GM23338 (cell line): ENCODE measurements at regions not wholly inside any gene's neighbourhood (a gene's known extent, or its start where the extent isn't known, plus 50 kb on each side); places are given as distances from the start of the nearest gene placed in this dataset.
A peak's percentile ranks its signal among the peaks of the same experiment; 100 is the strongest.

Source experiments
- ATAC-seq: fragments of 200-7000 bp; cut with Tn5 transposase; 3 replicates; pipeline ENCODE4 v1.9.1; 2020
- DNase-seq: peaks from one replicate; pipeline ENCODE4 v3.0.0-alpha.2; 2015; ENCODE audit warnings: low spot score
- H2AFZ ChIP-seq: fragments of 200-600 bp; sonication (generic); 2 replicates; pipeline ENCODE4 v1.8.0; 2016; ENCODE audit warnings: antibody characterized with exemption, mild to moderate bottlenecking, moderate library complexity
- H3F3A ChIP-seq: fragments of 200-600 bp; sonication (generic); replicated peaks from 2 replicates; pipeline ENCODE4 v1.8.0; 2017; ENCODE audit warnings: antibody characterized with exemption, mixed run types, low read depth
- H3K27ac ChIP-seq: fragments of 200-600 bp; sonication (generic); 2 replicates; pipeline ENCODE4 v1.6.1; 2016; ENCODE audit warnings: low read depth
- H3K27me3 ChIP-seq: fragments of 200-600 bp; sonication (generic); 2 replicates; pipeline ENCODE4 v1.8.0; 2016; ENCODE audit warnings: mild to moderate bottlenecking, mixed run types, moderate library complexity; ENCODE audit not compliant: insufficient read depth
- H3K36me3 ChIP-seq: fragments of 200-600 bp; sonication (generic); 2 replicates; pipeline ENCODE4 v1.8.0; 2016; ENCODE audit warnings: mild to moderate bottlenecking; ENCODE audit not compliant: insufficient read depth
- H3K4me1 ChIP-seq: fragments of 200-600 bp; sonication (generic); 2 replicates; pipeline ENCODE4 v1.8.0; 2016; ENCODE audit warnings: mild to moderate bottlenecking, moderate library complexity; ENCODE audit not compliant: insufficient read depth
- H3K4me2 ChIP-seq: fragments of 200-600 bp; sonication (generic); 2 replicates; pipeline ENCODE4 v1.7.1; 2017; ENCODE audit warnings: mixed run types
- H3K4me3 ChIP-seq: fragments of 200-600 bp; sonication (generic); 2 replicates; pipeline ENCODE4 v1.6.1; 2016; ENCODE audit warnings: mixed run types
- H3K79me2 ChIP-seq: fragments of 200-600 bp; sonication (generic); replicated peaks from 2 replicates; pipeline ENCODE4 v1.8.0; 2017; ENCODE audit warnings: mild to moderate bottlenecking; ENCODE audit not compliant: insufficient read depth
- H3K9me2 ChIP-seq: fragments of 200-600 bp; sonication (generic); 2 replicates; pipeline ENCODE4 v1.8.0; 2017; ENCODE audit not compliant: insufficient read depth
- H4K20me1 ChIP-seq: fragments of 200-600 bp; sonication (generic); replicated peaks from 2 replicates; pipeline ENCODE4 v1.8.0; 2017; ENCODE audit warnings: mild to moderate bottlenecking; ENCODE audit not compliant: insufficient read depth
- H3K27ac Mint-ChIP-seq: 2 replicates; pipeline ENCODE4 v1.8.0; 2020; ENCODE audit warnings: inconsistent platforms, mild to moderate bottlenecking, moderate library complexity, mixed read lengths
- H3K27me3 Mint-ChIP-seq: 3 replicates; pipeline ENCODE4 v1.8.0; 2022; ENCODE audit warnings: low read depth, mild to moderate bottlenecking, moderate library complexity, mixed read lengths, inconsistent platforms; ENCODE audit not compliant: insufficient read depth, poor library complexity
- H3K36me3 Mint-ChIP-seq: 3 replicates; pipeline ENCODE4 v1.8.0; 2021; ENCODE audit warnings: low read depth, mild to moderate bottlenecking, inconsistent platforms, moderate library complexity, mixed read lengths
- H3K4me1 Mint-ChIP-seq: 3 replicates; pipeline ENCODE4 v1.8.0; 2020; ENCODE audit warnings: mild to moderate bottlenecking, inconsistent platforms, mixed read lengths
- H3K4me3 Mint-ChIP-seq: 3 replicates; pipeline ENCODE4 v1.8.0; 2021; ENCODE audit warnings: moderate library complexity, mild to moderate bottlenecking, inconsistent platforms, mixed read lengths
- H3K9me3 Mint-ChIP-seq: 3 replicates; pipeline ENCODE4 v1.8.0; 2020; ENCODE audit warnings: moderate library complexity, mild to moderate bottlenecking, inconsistent platforms, mixed read lengths
- CREB1 ChIP-seq: fragments of 250-450 bp; sonication (Bioruptor Pico); IDR thresholded peaks from 2 replicates; pipeline ENCODE4 v1.5.0; 2020; ENCODE audit warnings: low read depth, mild to moderate bottlenecking, moderate library complexity
- CTCF ChIP-seq, 2 experiments: fragments of 200-600 bp in 1 of 2; sonication (generic) in 1 of 2; conservative IDR thresholded peaks; 2 replicates each; pipeline versions ENCODE4 v1.5.1 to v1.6.1; 2016 to 2017; ENCODE audit warnings: antibody characterized with exemption in 2 of 2, low read depth in 2 of 2, mild to moderate bottlenecking in 2 of 2, moderate library complexity in 1 of 2
- ETS1 ChIP-seq: IDR thresholded peaks from 2 replicates; pipeline ENCODE4 v1.6.1; 2016; ENCODE audit warnings: antibody characterized with exemption
- EZH2phosphoT487 ChIP-seq: fragments of 200-600 bp; sonication (generic); IDR thresholded peaks from one replicate; pipeline ENCODE4 v1.8.1; 2018; ENCODE audit warnings: antibody characterized with exemption; ENCODE audit not compliant: unreplicated experiment
- JUNB ChIP-seq: IDR thresholded peaks from one replicate; pipeline ENCODE4 v1.6.1; 2016; ENCODE audit warnings: antibody characterized with exemption; ENCODE audit not compliant: unreplicated experiment
- NANOG ChIP-seq: IDR thresholded peaks from 2 replicates; pipeline ENCODE4 v1.6.1; 2016; ENCODE audit warnings: antibody characterized with exemption, borderline replicate concordance
- POLR2AphosphoS5 ChIP-seq: IDR thresholded peaks from 2 replicates; pipeline ENCODE4 v1.6.1; 2016; ENCODE audit warnings: antibody characterized with exemption, low read depth
- REST ChIP-seq: IDR thresholded peaks from one replicate; pipeline ENCODE4 v1.6.1; 2018; ENCODE audit warnings: antibody characterized with exemption; ENCODE audit not compliant: unreplicated experiment
- STAT1 ChIP-seq: IDR thresholded peaks from one replicate; pipeline ENCODE4 v1.6.1; 2016; ENCODE audit warnings: antibody characterized with exemption; ENCODE audit not compliant: unreplicated experiment
- ZNF331 ChIP-seq: fragments of 250-450 bp; sonication (Bioruptor Pico); IDR thresholded peaks from 2 replicates; pipeline ENCODE4 v1.5.0; 2020; ENCODE audit warnings: low read depth, mild to moderate bottlenecking, moderate library complexity
- ZNF462 ChIP-seq: fragments of 250-450 bp; sonication (Bioruptor Pico); IDR thresholded peaks from 2 replicates; pipeline ENCODE4 v1.5.0; 2020; ENCODE audit warnings: mild to moderate bottlenecking, moderate library complexity

- no peaks in the 10 kb centered on the region for H3K79me2 ChIP-seq
- no peaks in the 10 kb centered on the region for H3F3A ChIP-seq
- no peak overlapping the region for H3K27ac ChIP-seq
- TF ChIP-seq ETS1 (no peak), ZNF462 (CRISPR knock-in tag) (no peak), EZH2phosphoT487 (no peak), CREB1 (CRISPR knock-in tag) (no peak), NANOG (no peak), POLR2AphosphoS5 (no peak), CTCF (conservative IDR thresholded peaks at IDR 0.05; ENCODE audit: low read depth in 2 of 2) (no peak), JUNB (no peak), REST (no peak), STAT1 (no peak), ZNF331 (CRISPR knock-in tag) (no peak)
- Mint-ChIP-seq H3K9me3 (no peaks in the 10 kb centered on the region), H3K27ac (no peak overlapping the region), H3K27me3 (peaks cover 7% of the 10 kb centered on the region), H3K4me1 (peaks cover 5% of the 10 kb centered on the region; the same call in 1 of the 3 replicates), H3K4me3 (no peak overlapping the region), H3K36me3 (no peaks in the 10 kb centered on the region)
- H3K4me1 ChIP-seq, result no peaks in the 10 kb centered on the region
- H3K36me3 ChIP-seq, result no peaks in the 10 kb centered on the region
- peak; percentile 9 for DNase-seq
- no peak overlapping the region for H3K4me2 ChIP-seq
- H3K9me2 ChIP-seq, result no peaks in the 10 kb centered on the region
- H4K20me1 ChIP-seq, result no peaks in the 10 kb centered on the region
- ATAC-seq, result peak; percentile 38; the same call in 2 of the 3 replicates
- H2AFZ ChIP-seq, result no peak overlapping the region
- H3K4me3 ChIP-seq, result no peak overlapping the region
- H3K27me3 ChIP-seq, result no peaks in the 10 kb centered on the region
These were observed 214.0 kb downstream of the IRS2 start for GRCh38 chr13:109572389-109572788.
